Coronary artery (tissue), 2 donors: ENCODE measurements at regions not wholly inside any gene's neighbourhood (a gene's known extent, or its start where the extent isn't known, plus 50 kb on each side); places are given as distances from the start of the nearest gene placed in this dataset.

Experiments
- DNase-seq: peaks from one replicate; pipeline ENCODE4 v3.0.0-alpha.2; 2017; ENCODE audit warnings: low spot score
- H3K27ac ChIP-seq, 2 donors: fragments of 200-600 bp; sonication (generic); one replicate each; pipeline ENCODE4 v1.5.1; 2016 to 2019
- H3K4me3 ChIP-seq: fragments of 200-600 bp; sonication (generic); 2 replicates; pipeline ENCODE4 v1.5.1; 2016; ENCODE audit warnings: mild to moderate bottlenecking, moderate library complexity
- CTCF ChIP-seq: fragments of 200-600 bp; sonication (generic); IDR thresholded peaks from one replicate; pipeline ENCODE4 v1.5.1; 2019; ENCODE audit warnings: antibody characterized with exemption

- H3K27ac ChIP-seq = no peak overlapping the region
- TF ChIP-seq CTCF = no peak
- H3K4me3 ChIP-seq = no peak overlapping the region
- no peak for DNase-seq
Measured at GRCh38 chr4:114547340-114548134, 51.1 kb upstream of the UGT8 start.
